Esophagus squamous epithelium (tissue), 5 donors: ENCODE measurements at regions not wholly inside any gene's neighbourhood (a gene's known extent, or its start where the extent isn't known, plus 50 kb on each side); places are given as distances from the start of the nearest gene placed in this dataset.
"Not testable (repeated sequence)": the region's sequence is repeated elsewhere in the genome, so short reads cannot be mapped to it uniquely, and the experiment has no call there.

Experiments
- DNase-seq: peaks from one replicate; lab custom pipeline; 2025; lab: John Stamatoyannopoulos, UW
- H3K27ac ChIP-seq, 4 donors: fragments of 200-600 bp; sonication (generic); one replicate each; pipeline ENCODE4 v1.5.1; 2016 to 2019; ENCODE audit warnings: mild to moderate bottlenecking in 1 of 4
- H3K27me3 ChIP-seq, 4 donors: fragments of 200-600 bp; sonication (generic); 1 replicate in 3 of 4; 2 replicates in 1 of 4; pipeline versions ENCODE4 v1.5.1 to v1.6.0; 2017 to 2021; ENCODE audit warnings: antibody characterized with exemption in 1 of 4
- H3K36me3 ChIP-seq, 3 donors: fragments of 200-600 bp; sonication (generic); one replicate each; pipeline ENCODE4 v1.5.1; 2016 to 2019
- H3K4me1 ChIP-seq, 3 donors: fragments of 200-600 bp; sonication (generic); one replicate each; pipeline ENCODE4 v1.5.1; 2017 to 2019
- H3K4me3 ChIP-seq, 4 donors: fragments of 200-600 bp; sonication (generic); 1 replicate in 3 of 4; 2 replicates in 1 of 4; pipeline ENCODE4 v1.5.1; 2016 to 2019; ENCODE audit warnings: mild to moderate bottlenecking in 2 of 4, moderate library complexity in 1 of 4
- H3K9me3 ChIP-seq, 3 donors: fragments of 200-600 bp; sonication (generic); one replicate each; pipeline ENCODE4 v1.5.1; 2016 to 2019
- CTCF ChIP-seq, 6 experiments: fragments of 450-650 bp in 4 of 6; fragments of 200-600 bp in 2 of 6; sonication (generic) in 2 of 6; IDR thresholded peaks; one replicate each; pipeline ENCODE4 v1.5.1; 2016 to 2019; ENCODE audit warnings: antibody characterized with exemption in 6 of 6, mild to moderate bottlenecking in 4 of 6, moderate library complexity in 4 of 6
- POLR2A ChIP-seq, 4 donors: fragments of 450-650 bp; IDR thresholded peaks; one replicate each; pipeline ENCODE4 v1.6.1; 2017; ENCODE audit warnings: antibody characterized with exemption in 4 of 4, mild to moderate bottlenecking in 4 of 4, moderate library complexity in 3 of 4
- WGBS, 2 donors: methylation state at CpG; one replicate each; pipeline ENCODE4 v1.1.5; 2018; 5-methylcytosine and 5-hydroxymethylcytosine counted together
- intact Hi-C: fragments of 100-400 bp; cut with DNase I; formaldehyde crosslinking; loops from one replicate; pipeline ENCODE4 v1.15.0; 2022
- donor health status: DM: yes; HTN: yes; CAD: no.

GRCh38 chr20:53676519-53676822, 82.8 kb upstream of the ZNF217 start:
- H3K4me3 ChIP-seq = no peak overlapping the region
- no peaks in the 10 kb centered on the region for H3K27me3 ChIP-seq
- H3K9me3 ChIP-seq = no peaks in the 10 kb centered on the region
- TF ChIP-seq CTCF (IDR thresholded peaks at IDR 0.05) (no peak), POLR2A (IDR thresholded peaks at IDR 0.05) (no peak)
- H3K4me1 ChIP-seq = peaks cover 0 to 34% (median 7%) of the 10 kb centered on the region in 3 donors
- H3K36me3 ChIP-seq = no peaks in the 10 kb centered on the region
- no peak for DNase-seq
- no peak overlapping the region for H3K27ac ChIP-seq
- 65 to 69% methylated on average over 1 to 2 of the region's 2 CpGs for WGBS, 2 donors
- intact Hi-C loops = no loop called here

GRCh38 chr20:53672484-53673129, 79.0 kb upstream of the ZNF217 start:
- H3K4me1 ChIP-seq = peaks cover 0 to 1% (median 0%) of the 10 kb centered on the region in 3 donors
- H3K27ac ChIP-seq = no peak overlapping the region
- 78 to 80% methylated on average over 7 to 10 of the region's 10 CpGs for WGBS, 2 donors
- H3K27me3 ChIP-seq = no peaks in the 10 kb centered on the region
- H3K4me3 ChIP-seq = no peak overlapping the region
- no peaks in the 10 kb centered on the region for H3K9me3 ChIP-seq
- intact Hi-C loops = no loop called here
- TF ChIP-seq POLR2A (IDR thresholded peaks at IDR 0.05) (no peak), CTCF (IDR thresholded peaks at IDR 0.05) (no peak)
- DNase-seq = no peak
- H3K36me3 ChIP-seq = no peaks in the 10 kb centered on the region

DNA sequence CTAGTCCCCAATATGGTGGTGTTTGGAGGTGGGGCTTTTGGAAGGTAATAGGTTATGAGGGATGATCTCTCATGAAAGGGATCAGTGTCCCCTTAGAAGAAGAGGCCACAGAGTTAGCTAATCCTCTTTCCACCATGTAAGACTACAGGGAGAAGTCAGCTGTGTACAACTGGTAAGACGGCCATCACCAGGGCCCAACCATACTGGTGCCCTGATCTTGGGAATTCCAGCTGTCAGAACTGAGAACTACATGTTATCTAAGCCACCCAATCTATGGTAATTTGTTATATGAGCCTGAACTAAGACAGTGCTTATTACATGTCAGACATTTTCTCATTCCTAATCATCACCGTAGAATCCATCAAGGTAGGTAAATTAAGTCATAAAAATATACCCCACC, 77.7 kb upstream of the ZNF217 start:
- WGBS, 2 donors = 97 to 100% methylated on average over 2 of the region's 2 CpGs
- Histone ChIP-seq H3K4me3 (no peak overlapping the region), H3K4me1 (no peaks in the 10 kb centered on the region), H3K9me3 (no peaks in the 10 kb centered on the region), H3K27me3 (no peaks in the 10 kb centered on the region), H3K36me3 (no peaks in the 10 kb centered on the region), H3K27ac (no peak overlapping the region)
- no peak for DNase-seq
- intact Hi-C loops = no loop called here
- TF ChIP-seq POLR2A (IDR thresholded peaks at IDR 0.05) (no peak), CTCF (IDR thresholded peaks at IDR 0.05) (no peak)

- H3K27me3 ChIP-seq, H3K27ac ChIP-seq, H3K36me3 ChIP-seq, DNase-seq, H3K4me1 ChIP-seq, H3K9me3 ChIP-seq, H3K4me3 ChIP-seq, intact Hi-C loops: not testable (repeated sequence)
- WGBS, 2 donors = 86 to 91% methylated on average over 11 to 14 of the region's 16 CpGs
These were observed 76.1 kb upstream of the ZNF217 start for GRCh38 chr20:53669517-53670313.

GRCh38 chr20:53668992-53669391, 75.4 kb upstream of the ZNF217 start:
- intact Hi-C loops = no loop called here
- WGBS, 2 donors = 85 to 86% methylated on average over 5 to 9 of the region's 9 CpGs
- no peak for DNase-seq
- H3K27ac ChIP-seq = no peak overlapping the region
- no peaks in the 10 kb centered on the region for H3K9me3 ChIP-seq
- H3K4me1 ChIP-seq = no peaks in the 10 kb centered on the region
- H3K27me3 ChIP-seq = no peaks in the 10 kb centered on the region
- no peak overlapping the region for H3K4me3 ChIP-seq
- no peaks in the 10 kb centered on the region for H3K36me3 ChIP-seq
- TF ChIP-seq CTCF (IDR thresholded peaks at IDR 0.05) (no peak), POLR2A (IDR thresholded peaks at IDR 0.05) (no peak)
